ENCODE measurements at regions not wholly inside any gene's neighbourhood (a gene's known extent, or its start where the extent isn't known, plus 50 kb on each side); places are given as distances from the start of the nearest gene placed in this dataset.
A peak's percentile ranks its signal among the peaks of the same experiment; 100 is the strongest.
"Not testable (repeated sequence)": the region's sequence is repeated elsewhere in the genome, so short reads cannot be mapped to it uniquely, and the experiment has no call there.

DNA sequence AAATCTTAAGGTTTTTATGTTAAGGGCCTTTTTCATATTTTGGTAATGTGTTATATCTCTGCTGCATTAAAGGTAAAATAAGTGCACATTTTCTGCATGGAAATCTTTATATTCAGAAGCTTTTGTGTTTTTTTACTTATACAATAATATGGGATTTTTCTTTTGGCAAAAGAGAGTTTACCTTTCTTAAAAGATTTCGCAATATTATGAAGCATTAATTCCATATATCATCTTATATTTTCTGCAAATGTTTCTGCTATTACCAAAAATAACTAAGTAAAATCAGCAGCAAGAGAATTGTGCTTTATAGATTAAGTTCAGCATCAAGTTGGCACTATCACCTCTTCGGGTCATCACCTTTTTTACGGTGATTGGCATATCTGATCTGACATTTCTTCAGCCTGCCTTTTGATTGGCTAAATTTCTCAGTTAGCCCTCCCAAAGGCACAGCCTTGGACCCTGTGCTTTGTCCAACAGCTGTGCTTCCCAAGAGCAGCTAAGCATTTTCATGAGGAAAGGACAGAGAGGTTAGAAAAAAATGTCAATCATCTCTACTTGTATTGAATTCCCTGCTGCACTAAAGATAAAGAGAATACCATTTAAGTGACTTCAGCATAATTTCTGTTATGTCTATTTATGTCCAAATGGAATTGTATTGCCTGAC lies 767.1 kb upstream of the PRMT6 start:
- intact Hi-C loops (cut with DNase I) = no loop called here
- DNase-seq = no peak
- no peak for ATAC-seq

DNA sequence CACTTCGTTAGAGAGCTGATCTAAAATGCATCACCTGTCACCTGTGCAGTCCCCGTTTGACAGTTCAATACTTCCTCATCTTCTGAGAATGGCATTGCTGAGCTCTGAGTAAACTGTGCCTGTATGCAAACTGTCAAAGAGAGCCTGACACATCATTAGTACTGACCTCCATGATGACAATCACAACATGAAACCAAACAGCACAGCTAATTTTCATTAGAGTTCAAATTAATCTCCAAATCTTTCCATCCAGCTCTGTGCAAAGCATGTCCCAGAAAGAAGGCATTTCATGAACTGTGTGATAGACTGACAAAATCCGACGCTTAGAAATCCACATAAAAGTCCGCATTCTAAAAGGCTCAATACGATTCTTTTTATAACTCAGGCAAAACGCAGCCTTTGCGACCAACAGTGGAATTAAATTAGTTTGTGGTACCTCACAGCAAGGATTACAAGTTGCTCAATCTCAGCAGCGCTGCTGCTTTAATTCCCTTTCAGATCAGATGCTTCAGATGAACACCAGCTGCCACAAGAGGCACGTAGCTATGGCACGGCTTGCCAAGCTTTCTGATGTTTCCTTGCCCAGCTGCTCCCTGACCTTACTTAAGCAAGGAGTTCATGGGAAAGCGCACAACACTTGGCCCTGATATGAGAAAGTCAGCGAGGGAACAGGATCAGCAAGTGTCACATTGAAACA lies 765.5 kb upstream of the PRMT6 start:
- ATAC-seq (peak in 1 of 2 donors; percentile 57), DNase-seq (no peak)
- intact Hi-C loops (cut with DNase I) = no loop called here

DNA sequence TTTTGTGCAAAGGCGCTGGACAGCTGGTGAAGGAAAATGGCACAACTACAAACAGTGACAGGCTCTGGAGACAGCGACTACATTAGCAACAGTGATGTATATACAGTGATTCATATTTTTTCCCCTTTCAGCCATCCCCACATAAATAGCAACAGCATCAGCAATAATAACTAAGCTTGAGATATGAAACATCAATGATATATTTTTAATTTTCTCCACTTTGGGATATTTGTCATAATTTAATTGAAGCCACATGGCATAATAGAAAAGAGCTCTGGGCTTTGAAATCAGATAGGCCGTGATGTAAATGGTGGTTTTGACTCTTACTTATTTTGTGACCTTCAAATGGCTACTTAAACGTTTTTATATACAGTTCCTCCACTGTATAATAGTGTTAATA lies 764.3 kb upstream of the PRMT6 start:
- ATAC-seq = no peak
- intact Hi-C loops (cut with DNase I) = no loop called here
- no peak for DNase-seq

- DNase-seq (no peak), ATAC-seq (no peak)
- intact Hi-C loops (cut with DNase I) = no loop called here
Measured at GRCh38 chr1:106296431-106296830, 760.0 kb upstream of the PRMT6 start.

DNA sequence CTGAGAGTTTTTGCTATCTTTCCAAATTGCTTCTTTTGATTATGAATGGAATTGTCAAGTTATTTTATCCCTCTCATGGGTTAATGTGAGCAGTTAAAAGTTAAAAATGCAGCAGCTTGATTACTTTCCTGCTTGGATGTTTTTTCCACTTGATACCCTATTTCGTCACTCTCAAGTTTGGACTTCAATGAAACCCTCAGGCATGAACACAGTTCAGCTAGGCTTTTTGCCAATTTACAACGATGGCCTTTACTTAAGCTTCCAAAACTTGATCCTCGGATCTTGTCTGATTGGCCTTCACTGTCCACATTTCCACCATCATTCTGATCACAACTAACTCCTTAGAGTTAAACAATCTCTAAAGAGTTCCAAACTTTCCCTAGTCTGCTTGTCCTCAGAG lies 752.4 kb upstream of the PRMT6 start:
- DNase-seq = no peak
- ATAC-seq = no peak
- intact Hi-C loops (cut with DNase I) = no loop called here

DNA sequence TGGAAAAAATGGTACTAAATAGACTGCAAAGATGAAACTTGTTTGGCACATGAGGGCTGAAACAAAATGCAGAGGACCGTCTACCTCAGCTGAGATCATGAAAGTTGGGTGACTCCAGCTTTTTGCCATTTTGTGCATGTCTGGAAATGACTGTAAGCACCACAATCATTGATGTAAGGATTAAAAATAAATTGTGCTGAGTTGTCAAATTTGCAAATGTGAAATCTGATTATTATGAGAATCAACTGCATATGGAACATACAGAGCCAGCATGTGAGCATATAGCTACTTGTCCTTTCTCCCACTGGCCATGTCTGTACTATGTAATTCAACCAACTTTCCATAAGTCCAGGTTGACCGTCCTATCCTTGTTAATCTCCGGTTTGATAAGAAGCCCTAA lies 736.9 kb upstream of the PRMT6 start:
- ATAC-seq (no peak), DNase-seq (no peak)
- intact Hi-C loops (cut with DNase I) = no loop called here

GRCh38 chr1:106325600-106325999 lies 730.9 kb upstream of the PRMT6 start:
- no peak for ATAC-seq
- DNase-seq = no peak
- intact Hi-C loops (cut with DNase I) = no loop called here

DNA sequence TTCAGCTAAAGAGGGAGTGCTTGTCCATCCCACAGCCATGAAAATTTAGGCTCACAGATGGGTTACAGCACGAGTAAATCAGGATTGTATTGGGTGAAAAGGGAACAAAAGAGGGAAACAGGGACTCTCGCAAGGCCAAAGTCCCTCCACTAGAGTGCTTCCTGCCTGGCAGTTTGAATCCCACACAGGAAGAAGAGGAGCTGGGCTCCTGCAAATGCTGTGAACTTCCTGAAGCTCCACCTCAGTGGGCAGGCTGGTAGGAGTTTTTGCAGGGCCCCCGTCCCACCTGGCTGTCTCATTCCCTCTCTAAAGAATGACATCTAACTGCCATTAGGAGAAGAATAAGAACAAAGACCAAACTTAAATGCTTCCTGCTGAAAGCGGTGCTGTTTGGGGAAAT lies 712.0 kb upstream of the PRMT6 start:
- DNase-seq = no peak
- no peak for ATAC-seq
- intact Hi-C loops (cut with DNase I) = no loop called here

GRCh38 chr1:106360252-106360651 lies 696.2 kb upstream of the PRMT6 start:
- no peak for ATAC-seq
- intact Hi-C loops (cut with DNase I) = no loop called here

GRCh38 chr1:106366627-106367319 lies 689.7 kb upstream of the PRMT6 start:
- ATAC-seq (no peak), DNase-seq (no peak)
- intact Hi-C loops (cut with DNase I) = no loop called here

More at GRCh38 chr1:106360252-106360651, 696.2 kb upstream of the PRMT6 start:
- no peak for DNase-seq

GRCh38 chr1:106378261-106378660 lies 678.2 kb upstream of the PRMT6 start:
- DNase-seq = no peak
- no peak for ATAC-seq
- intact Hi-C loops (cut with DNase I) = no loop called here

DNA sequence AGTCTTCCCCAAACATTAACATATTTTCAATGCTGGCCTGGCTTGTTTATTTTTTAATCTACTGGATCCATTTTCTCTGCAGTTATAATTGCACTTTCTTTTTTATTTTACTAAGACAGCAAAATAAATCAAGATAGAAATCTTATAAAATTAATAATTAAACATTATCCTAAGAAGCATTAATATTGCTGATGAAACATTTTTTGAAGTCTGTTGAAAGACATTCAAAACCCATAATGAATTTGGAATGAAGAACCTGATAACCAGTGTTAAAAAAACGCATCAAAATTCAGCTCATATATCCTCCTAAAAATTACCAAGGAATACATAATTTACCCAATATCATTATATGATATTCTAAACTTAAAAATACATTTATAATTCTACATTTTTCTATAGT lies 675.7 kb upstream of the PRMT6 start:
- DNase-seq (no peak), ATAC-seq (no peak)
- intact Hi-C loops (cut with DNase I) = no loop called here

- ATAC-seq; intact Hi-C loops (cut with DNase I); DNase-seq: not testable (repeated sequence)
Measured at GRCh38 chr1:106389160-106389559, 667.3 kb upstream of the PRMT6 start.

GRCh38 chr1:106393046-106393445 lies 663.4 kb upstream of the PRMT6 start:
- ATAC-seq = no peak
- intact Hi-C loops (cut with DNase I) = no loop called here
- DNase-seq = no peak

GRCh38 chr1:106396020-106396419 lies 660.5 kb upstream of the PRMT6 start:
- no peak for ATAC-seq
- no peak for DNase-seq
- intact Hi-C loops (cut with DNase I) = no loop called here

DNA sequence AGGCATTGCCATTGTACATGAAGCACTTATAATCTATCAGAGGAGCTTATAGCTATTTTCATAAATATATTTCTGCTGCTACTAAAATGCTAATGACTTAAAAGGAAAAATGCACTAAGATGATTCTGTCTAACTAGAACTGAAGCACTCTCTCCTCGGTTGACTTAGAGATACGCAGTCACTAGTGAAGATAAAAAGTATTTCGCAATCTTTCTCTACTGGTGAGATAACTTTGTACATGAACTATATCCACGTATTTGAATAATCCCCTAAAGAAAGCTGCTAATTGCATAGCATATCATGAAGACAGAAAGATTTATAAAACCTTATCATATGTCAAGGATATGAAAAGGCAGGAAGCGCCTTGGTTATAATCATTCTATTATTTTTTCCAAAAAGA lies 658.1 kb upstream of the PRMT6 start:
- no peak for ATAC-seq
- intact Hi-C loops (cut with DNase I) = no loop called here
- DNase-seq = no peak

DNA sequence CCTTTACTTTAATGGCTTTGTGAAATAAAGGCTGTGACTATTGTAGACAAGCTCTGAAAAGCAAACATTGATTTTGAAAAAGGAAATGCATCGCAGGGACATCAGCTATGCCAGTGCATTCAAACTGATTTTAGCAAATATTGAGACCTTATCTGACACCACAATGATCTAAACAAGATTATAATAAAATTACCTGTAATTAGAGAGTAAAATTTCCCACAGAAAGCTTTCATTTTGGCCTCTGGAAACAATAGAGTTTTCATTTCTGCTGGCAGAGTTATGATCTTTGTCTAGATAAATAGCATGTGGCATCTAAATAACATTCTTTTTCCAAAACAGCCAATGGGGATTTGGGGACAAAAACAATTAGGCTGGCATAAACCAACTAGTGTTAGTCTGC lies 650.4 kb upstream of the PRMT6 start:
- intact Hi-C loops (cut with DNase I) = no loop called here
- ATAC-seq = no peak
- no peak for DNase-seq

DNA sequence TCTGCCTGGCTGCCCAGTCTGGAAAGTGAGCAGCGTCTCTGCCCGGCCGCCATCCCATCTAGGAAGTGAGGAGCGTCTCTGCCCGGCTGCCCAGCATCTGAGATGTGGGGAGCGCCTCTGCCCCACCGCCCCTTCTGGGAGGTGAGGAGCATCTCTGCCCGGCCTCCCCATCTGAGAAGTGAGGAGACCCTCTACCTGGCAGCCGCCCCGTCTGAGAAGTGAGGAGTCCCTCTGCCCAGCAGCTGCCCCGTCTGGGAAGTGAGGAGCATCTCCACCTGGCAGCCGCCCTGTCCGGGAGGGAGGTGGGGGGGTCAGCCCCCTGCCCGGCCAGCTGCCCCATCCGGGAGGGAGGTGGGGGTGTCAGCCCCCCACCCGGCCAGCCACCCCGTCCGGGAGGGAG lies 644.2 kb upstream of the PRMT6 start:
- DNase-seq = peak; percentile 20
- ATAC-seq; intact Hi-C loops (cut with DNase I): not testable (repeated sequence)

DNA sequence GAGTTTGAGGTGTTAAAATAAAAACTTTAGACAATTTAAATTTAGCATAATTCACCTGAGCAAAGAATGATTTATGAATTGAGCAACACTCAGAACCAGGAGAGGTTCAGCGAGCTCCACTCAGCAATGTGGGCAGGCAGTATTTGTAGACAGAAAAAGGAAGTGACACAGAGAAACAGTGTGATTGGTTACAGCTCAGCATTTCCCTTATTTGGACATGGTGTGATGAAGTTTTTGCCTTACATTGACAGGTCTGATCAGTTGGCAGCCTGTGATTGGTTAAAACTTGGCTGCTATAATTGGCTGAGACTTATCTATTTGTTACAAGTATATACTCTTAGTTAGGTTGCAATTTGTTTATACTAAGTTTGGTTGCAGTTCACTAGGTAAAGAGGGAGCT lies 621.2 kb upstream of the PRMT6 start:
- intact Hi-C loops (cut with DNase I) = no loop called here
- no peak for ATAC-seq
- no peak for DNase-seq

DNA sequence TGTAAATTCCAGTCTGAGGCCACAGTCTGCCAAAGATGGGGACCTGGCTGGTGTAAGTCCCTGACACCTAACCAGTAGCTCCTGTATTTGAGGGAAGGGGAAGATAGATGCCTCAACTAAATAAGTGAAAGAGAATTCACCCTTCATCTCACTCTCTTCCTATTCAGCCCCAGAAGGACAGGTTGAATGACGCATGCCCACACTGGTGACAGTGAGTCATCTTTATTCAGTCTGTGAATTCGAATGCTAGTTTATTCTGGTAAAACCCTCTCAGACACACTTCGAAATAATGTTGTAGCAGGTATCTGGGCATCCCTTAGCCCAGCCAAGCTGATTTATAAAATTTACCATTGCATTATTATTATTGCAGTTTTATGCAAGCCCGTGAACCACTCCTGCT lies 617.0 kb upstream of the PRMT6 start:
- DNase-seq = no peak
- no peak for ATAC-seq
- intact Hi-C loops (cut with DNase I) = no loop called here

DNA sequence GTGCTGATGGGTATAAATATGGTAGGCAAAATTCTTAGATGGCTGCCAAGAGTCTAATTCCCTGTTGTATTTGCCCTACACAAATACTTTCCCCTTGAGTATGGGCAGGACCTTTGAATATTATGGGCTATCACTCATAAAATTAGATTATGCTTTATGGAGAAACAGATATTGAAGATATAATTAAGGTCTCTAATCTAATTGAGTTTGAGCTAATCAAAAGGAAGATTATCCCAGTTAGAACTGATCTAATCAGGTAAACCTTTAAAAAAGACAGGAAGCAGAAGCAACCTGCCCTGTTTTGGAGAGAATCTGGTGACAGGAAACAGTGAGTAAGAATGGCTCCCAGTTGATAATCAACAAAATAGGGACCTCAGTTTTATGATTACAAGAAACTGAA lies 609.0 kb upstream of the PRMT6 start:
- no peak for ATAC-seq
- no peak for DNase-seq
- intact Hi-C loops (cut with DNase I) = no loop called here

Data from left cardiac atrium (tissue), 4 donors.